Liver (tissue), 3 donors: ENCODE measurements at regions not wholly inside any gene's neighbourhood (a gene's known extent, or its start where the extent isn't known, plus 50 kb on each side); places are given as distances from the start of the nearest gene placed in this dataset.

Experiments
- SP1 ChIP-seq: IDR thresholded peaks from 2 replicates; pipeline ENCODE4 v1.6.1; 2018; ENCODE audit warnings: antibody characterized with exemption, mild to moderate bottlenecking
- TF ChIP-seq, protein P1 (sequence below): fragments of 150-350 bp; IDR thresholded peaks from 2 replicates; pipeline ENCODE4 v1.5.1; 2017; ENCODE audit warnings: improper control_type of control experiment, low read depth, low read length; ENCODE audit not compliant: missing input control
- TF ChIP-seq, protein P2 (sequence below): IDR thresholded peaks from 2 replicates; pipeline ENCODE4 v1.6.1; 2016; ENCODE audit warnings: antibody characterized with exemption
- donor health status: healthy.
- donor health status: healthy.

DNA sequence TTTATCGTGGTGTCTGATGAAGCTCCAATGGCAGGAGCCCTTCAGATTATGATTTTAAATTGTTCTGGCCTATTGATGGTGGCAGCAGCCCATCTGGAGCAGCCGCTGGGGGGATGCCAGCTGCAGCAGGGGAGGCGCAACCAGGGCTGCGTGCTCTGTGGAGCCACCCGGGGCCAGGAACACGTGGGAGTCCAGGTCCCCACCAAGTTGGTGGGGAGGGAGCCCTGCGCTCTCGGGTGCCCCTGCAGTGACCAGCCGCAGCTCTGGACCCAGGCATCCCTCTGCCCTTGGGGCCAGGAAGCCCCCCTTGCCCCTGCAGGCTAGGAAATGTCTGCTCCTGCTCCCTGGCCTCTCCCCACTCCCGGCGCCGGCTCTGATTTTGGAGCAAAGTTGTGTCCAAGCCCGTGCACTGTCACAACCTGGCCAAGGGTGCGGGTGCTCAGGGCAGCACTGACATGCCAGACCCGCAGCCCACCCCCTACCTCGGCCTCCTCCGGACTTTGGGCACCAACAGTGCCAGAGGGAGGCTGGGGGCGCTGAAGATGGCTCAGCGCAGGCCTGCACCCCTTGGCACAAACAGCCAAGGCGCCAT, 147.2 kb upstream of the ADO start:
- TF ChIP-seq, protein P1, sequence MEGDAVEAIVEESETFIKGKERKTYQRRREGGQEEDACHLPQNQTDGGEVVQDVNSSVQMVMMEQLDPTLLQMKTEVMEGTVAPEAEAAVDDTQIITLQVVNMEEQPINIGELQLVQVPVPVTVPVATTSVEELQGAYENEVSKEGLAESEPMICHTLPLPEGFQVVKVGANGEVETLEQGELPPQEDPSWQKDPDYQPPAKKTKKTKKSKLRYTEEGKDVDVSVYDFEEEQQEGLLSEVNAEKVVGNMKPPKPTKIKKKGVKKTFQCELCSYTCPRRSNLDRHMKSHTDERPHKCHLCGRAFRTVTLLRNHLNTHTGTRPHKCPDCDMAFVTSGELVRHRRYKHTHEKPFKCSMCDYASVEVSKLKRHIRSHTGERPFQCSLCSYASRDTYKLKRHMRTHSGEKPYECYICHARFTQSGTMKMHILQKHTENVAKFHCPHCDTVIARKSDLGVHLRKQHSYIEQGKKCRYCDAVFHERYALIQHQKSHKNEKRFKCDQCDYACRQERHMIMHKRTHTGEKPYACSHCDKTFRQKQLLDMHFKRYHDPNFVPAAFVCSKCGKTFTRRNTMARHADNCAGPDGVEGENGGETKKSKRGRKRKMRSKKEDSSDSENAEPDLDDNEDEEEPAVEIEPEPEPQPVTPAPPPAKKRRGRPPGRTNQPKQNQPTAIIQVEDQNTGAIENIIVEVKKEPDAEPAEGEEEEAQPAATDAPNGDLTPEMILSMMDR: no peak
- TF ChIP-seq SP1: no peak
- TF ChIP-seq, protein P2, sequence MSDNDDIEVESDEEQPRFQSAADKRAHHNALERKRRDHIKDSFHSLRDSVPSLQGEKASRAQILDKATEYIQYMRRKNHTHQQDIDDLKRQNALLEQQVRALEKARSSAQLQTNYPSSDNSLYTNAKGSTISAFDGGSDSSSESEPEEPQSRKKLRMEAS: no peak
